ENCODE measurements at regions not wholly inside any gene's neighbourhood (a gene's known extent, or its start where the extent isn't known, plus 50 kb on each side); places are given as distances from the start of the nearest gene placed in this dataset.
"Not testable (repeated sequence)": the region's sequence is repeated elsewhere in the genome, so short reads cannot be mapped to it uniquely, and the experiment has no call there.

DNA sequence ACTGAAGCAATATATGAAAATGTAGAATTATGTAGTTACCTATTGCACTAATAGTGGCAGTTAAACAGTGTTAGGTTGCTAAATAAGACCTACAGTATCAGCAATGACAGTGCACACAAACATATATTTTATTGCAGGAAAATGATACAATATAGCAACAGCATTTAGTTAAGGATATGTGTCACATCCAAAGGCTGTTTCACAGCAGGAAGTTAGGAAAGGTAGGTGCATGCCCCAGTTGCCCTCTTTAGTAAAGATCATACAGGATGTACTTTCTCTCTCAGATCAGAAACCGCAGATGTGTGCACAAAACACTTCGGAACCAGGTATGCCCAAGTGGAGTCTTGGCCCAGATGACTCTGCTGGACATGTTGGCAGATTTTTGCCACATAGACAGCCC lies 444.1 kb downstream of the XIRP2 start:
- DNase-seq (peak in 1 of 3 donors; percentile 19), ATAC-seq (peak; percentile 84)
- intact Hi-C loops (cut with DNase I, micrococcal nuclease): no loop called here
- no peaks in the 10 kb centered on the region for H3K36me3 ChIP-seq (ENCODE audit: low read depth)
- no peak for TF ChIP-seq CTCF (IDR thresholded peaks at IDR 0.05)
- H3K9me3 ChIP-seq: no peaks in the 10 kb centered on the region
- H3K4me1 ChIP-seq (ENCODE audit: low read depth): peaks cover 29% of the 10 kb centered on the region
- no peak overlapping the region for H3K4me3 ChIP-seq

DNA sequence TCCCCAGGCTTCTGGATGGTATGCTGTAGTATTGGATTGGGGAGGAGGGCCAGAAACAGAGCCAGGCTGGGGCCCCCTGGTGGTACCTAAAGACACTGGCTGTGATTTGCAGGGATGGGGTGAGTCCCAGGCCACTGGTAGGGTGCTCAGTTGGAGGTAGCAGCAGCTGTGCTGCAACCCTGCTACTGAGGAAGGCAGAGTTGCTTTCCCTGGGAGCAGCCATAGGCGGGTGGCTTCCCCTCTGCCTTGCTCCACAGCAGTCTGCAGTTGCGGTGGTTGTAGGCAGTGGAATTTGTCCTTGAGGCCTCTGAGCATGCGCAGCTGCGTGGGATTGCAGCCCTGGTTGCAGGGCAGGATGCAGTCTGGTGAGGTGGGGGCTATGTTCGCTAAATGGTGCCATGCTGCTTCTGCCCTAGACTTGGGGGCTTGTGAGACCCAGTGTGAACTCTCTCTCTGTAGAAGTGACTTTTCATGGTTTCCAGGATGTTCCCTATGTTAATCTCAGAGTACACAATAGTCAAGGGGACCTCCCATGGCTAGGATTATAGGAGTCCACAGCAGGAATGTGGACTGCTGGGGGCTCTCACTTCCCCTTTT lies 443.5 kb downstream of the XIRP2 start:
- H3K9me3 ChIP-seq: no peaks in the 10 kb centered on the region
- H3K4me1 ChIP-seq (ENCODE audit: low read depth): peaks cover 29% of the 10 kb centered on the region
- no peaks in the 10 kb centered on the region for H3K36me3 ChIP-seq (ENCODE audit: low read depth)
- intact Hi-C loops (cut with DNase I, micrococcal nuclease): no loop called here
- DNase-seq: peak in 2 of 3 donors; percentile 51 to 53
- no peak overlapping the region for H3K4me3 ChIP-seq
- ATAC-seq: peak; percentile 32
- TF ChIP-seq CTCF (IDR thresholded peaks at IDR 0.05): no peak

GRCh38 chr2:167328808-167329207 lies 440.5 kb downstream of the XIRP2 start:
- H3K4me3 ChIP-seq; H3K36me3 ChIP-seq (ENCODE audit: low read depth); DNase-seq; H3K9me3 ChIP-seq; intact Hi-C loops (cut with DNase I, micrococcal nuclease); ATAC-seq: not testable (repeated sequence)
- peaks cover 20% of the 10 kb centered on the region for H3K4me1 ChIP-seq (ENCODE audit: low read depth)

GRCh38 chr2:167322795-167323194 lies 434.5 kb downstream of the XIRP2 start:
- TF ChIP-seq CTCF (IDR thresholded peaks at IDR 0.05): no peak
- no peaks in the 10 kb centered on the region for H3K4me1 ChIP-seq (ENCODE audit: low read depth)
- DNase-seq (no peak), ATAC-seq (no peak)
- H3K36me3 ChIP-seq (ENCODE audit: low read depth): no peaks in the 10 kb centered on the region
- no peaks in the 10 kb centered on the region for H3K9me3 ChIP-seq
- intact Hi-C loops (cut with DNase I, micrococcal nuclease): no loop called here
- no peak overlapping the region for H3K4me3 ChIP-seq

DNA sequence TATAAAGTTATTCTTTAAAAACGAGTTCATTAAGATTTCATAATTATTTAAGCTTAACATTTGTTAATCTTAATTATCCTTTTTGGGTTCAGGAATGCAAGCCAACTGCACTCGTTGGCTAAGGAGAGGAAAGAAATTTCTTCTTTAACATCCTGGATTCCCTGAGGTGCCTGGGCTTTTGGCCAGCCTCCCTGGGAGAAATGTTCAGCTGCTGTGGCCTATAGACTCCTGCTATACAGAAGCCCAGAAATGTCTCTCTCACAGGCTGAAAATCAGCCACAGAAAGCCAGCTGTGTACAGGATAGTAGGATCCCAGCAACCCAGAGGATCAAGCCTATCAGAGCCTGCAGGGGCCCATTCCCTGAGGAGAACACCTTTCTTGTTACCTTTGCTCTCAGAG lies 430.3 kb downstream of the XIRP2 start:
- H3K36me3 ChIP-seq (ENCODE audit: low read depth): no peaks in the 10 kb centered on the region
- ATAC-seq: no peak
- DNase-seq: no peak
- H3K9me3 ChIP-seq: no peaks in the 10 kb centered on the region
- no peak overlapping the region for H3K4me3 ChIP-seq
- no peaks in the 10 kb centered on the region for H3K4me1 ChIP-seq (ENCODE audit: low read depth)
- intact Hi-C loops (cut with DNase I, micrococcal nuclease): no loop called here
- TF ChIP-seq CTCF (IDR thresholded peaks at IDR 0.05): no peak

DNA sequence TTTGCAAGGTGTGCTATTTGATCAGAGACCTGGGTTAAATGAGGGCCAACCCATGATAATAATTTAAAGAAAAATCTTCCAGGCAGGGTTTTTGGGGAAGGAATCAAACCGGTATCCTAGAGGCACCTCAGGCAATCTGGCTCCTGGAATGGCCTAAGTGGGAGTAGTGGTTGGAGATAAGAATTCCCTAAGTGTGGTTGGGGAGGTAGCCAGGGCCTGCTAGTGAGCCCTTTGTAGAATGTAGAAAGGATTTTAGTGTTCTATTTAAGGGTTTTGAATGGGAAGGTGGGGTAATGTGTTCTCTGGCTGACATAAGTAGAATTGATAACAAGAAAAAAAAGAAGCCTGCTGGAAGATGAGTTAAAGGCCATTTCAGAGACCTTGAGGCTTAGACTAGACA lies 422.2 kb downstream of the XIRP2 start:
- TF ChIP-seq CTCF (IDR thresholded peaks at IDR 0.05): no peak
- no peaks in the 10 kb centered on the region for H3K9me3 ChIP-seq
- intact Hi-C loops (cut with DNase I, micrococcal nuclease): no loop called here
- no peak for ATAC-seq
- DNase-seq: no peak
- no peaks in the 10 kb centered on the region for H3K4me1 ChIP-seq (ENCODE audit: low read depth)
- no peaks in the 10 kb centered on the region for H3K36me3 ChIP-seq (ENCODE audit: low read depth)
- H3K4me3 ChIP-seq: no peak overlapping the region

Measured in mucosa of descending colon (tissue), 3 donors.